HPDE6-E6E7 (cell line): ENCODE measurements at regions not wholly inside any gene's neighbourhood (a gene's known extent, or its start where the extent isn't known, plus 50 kb on each side); places are given as distances from the start of the nearest gene placed in this dataset.
"Not testable (repeated sequence)": the region's sequence is repeated elsewhere in the genome, so short reads cannot be mapped to it uniquely, and the experiment has no call there.

ENCODE experiments used
- DNase-seq: peaks from one replicate; pipeline ENCODE4 v3.0.0; 2011; ENCODE audit warnings: missing footprints; ENCODE audit errors: extremely low spot score

- DNase-seq: no peak
These were observed 50.1 kb upstream of the SIRPA start for GRCh38 chr20:1845163-1845523.

- no peak for DNase-seq
These were observed 50.7 kb upstream of the SIRPA start for GRCh38 chr20:1844325-1845162.

GRCh38 chr20:1842281-1842680 is 52.9 kb upstream of the SIRPA start:
- no peak for DNase-seq

- peak; percentile 51 for DNase-seq
These were observed 53.6 kb upstream of the SIRPA start for GRCh38 chr20:1841554-1842140.

GRCh38 chr20:1840817-1841553 is 54.2 kb upstream of the SIRPA start:
- no peak for DNase-seq

GRCh38 chr20:1839376-1840317 is 55.6 kb upstream of the SIRPA start:
- DNase-seq: not testable (repeated sequence)

- no peak for DNase-seq
These were observed 56.5 kb upstream of the SIRPA start for GRCh38 chr20:1838556-1839279.

GRCh38 chr20:1835186-1836035 is 59.8 kb upstream of the SIRPA start:
- no peak for DNase-seq

- DNase-seq: no peak
These were observed 61.2 kb upstream of the SIRPA start for GRCh38 chr20:1833728-1834726.

GRCh38 chr20:1833216-1833615 is 62.0 kb upstream of the SIRPA start:
- no peak for DNase-seq

- DNase-seq: no peak
These were observed 62.6 kb upstream of the SIRPA start for GRCh38 chr20:1832634-1833033.

GRCh38 chr20:1831606-1832005 is 63.6 kb upstream of the SIRPA start:
- no peak for DNase-seq

GRCh38 chr20:1831096-1831495 is 64.1 kb upstream of the SIRPA start:
- no peak for DNase-seq

- DNase-seq: peak; percentile 100
These were observed 65.0 kb upstream of the SIRPA start for GRCh38 chr20:1830240-1830639.

- DNase-seq: no peak
These were observed 65.7 kb upstream of the SIRPA start for GRCh38 chr20:1829531-1829930.

- DNase-seq: no peak
These were observed 66.4 kb upstream of the SIRPA start for GRCh38 chr20:1828786-1829131.

- peak; percentile 95 for DNase-seq
These were observed 67.0 kb upstream of the SIRPA start for GRCh38 chr20:1827974-1828785.

- no peak for DNase-seq
These were observed 67.7 kb upstream of the SIRPA start for GRCh38 chr20:1827510-1827973.
